GM23338 (cell line): ENCODE measurements at regions not wholly inside any gene's neighbourhood (a gene's known extent, or its start where the extent isn't known, plus 50 kb on each side); places are given as distances from the start of the nearest gene placed in this dataset.

Source experiments
- CREB1 ChIP-seq: fragments of 250-450 bp; sonication (Bioruptor Pico); IDR thresholded peaks from 2 replicates; pipeline ENCODE4 v1.5.0; 2020; ENCODE audit warnings: low read depth, mild to moderate bottlenecking, moderate library complexity
- EZH2 ChIP-seq: fragments of 200-600 bp; sonication (generic); IDR thresholded peaks from one replicate; pipeline ENCODE4 v1.8.0; 2017; ENCODE audit warnings: antibody characterized with exemption, mild to moderate bottlenecking, low read depth; ENCODE audit not compliant: unreplicated experiment
- EZH2phosphoT487 ChIP-seq: fragments of 200-600 bp; sonication (generic); IDR thresholded peaks from one replicate; pipeline ENCODE4 v1.8.1; 2018; ENCODE audit warnings: antibody characterized with exemption; ENCODE audit not compliant: unreplicated experiment
- POLR2AphosphoS5 ChIP-seq: IDR thresholded peaks from 2 replicates; pipeline ENCODE4 v1.6.1; 2016; ENCODE audit warnings: antibody characterized with exemption, low read depth
- STAT1 ChIP-seq: IDR thresholded peaks from one replicate; pipeline ENCODE4 v1.6.1; 2016; ENCODE audit warnings: antibody characterized with exemption; ENCODE audit not compliant: unreplicated experiment
- ZNF114 ChIP-seq: fragments of 250-450 bp; sonication (Bioruptor Pico); IDR thresholded peaks from 2 replicates; pipeline ENCODE4 v1.5.0; 2020; ENCODE audit warnings: mild to moderate bottlenecking, moderate library complexity
- TF ChIP-seq, protein P1 (sequence below), 2 experiments: fragments of 200-600 bp in 1 of 2; sonication (generic) in 1 of 2; conservative IDR thresholded peaks; 2 replicates each; pipeline versions ENCODE4 v1.5.1 to v1.6.1; 2016 to 2017; ENCODE audit warnings: antibody characterized with exemption in 2 of 2, low read depth in 2 of 2, mild to moderate bottlenecking in 2 of 2, moderate library complexity in 1 of 2
- TF ChIP-seq, protein P2 (sequence below): IDR thresholded peaks from one replicate; pipeline ENCODE4 v1.6.1; 2018; ENCODE audit warnings: antibody characterized with exemption; ENCODE audit not compliant: unreplicated experiment

DNA sequence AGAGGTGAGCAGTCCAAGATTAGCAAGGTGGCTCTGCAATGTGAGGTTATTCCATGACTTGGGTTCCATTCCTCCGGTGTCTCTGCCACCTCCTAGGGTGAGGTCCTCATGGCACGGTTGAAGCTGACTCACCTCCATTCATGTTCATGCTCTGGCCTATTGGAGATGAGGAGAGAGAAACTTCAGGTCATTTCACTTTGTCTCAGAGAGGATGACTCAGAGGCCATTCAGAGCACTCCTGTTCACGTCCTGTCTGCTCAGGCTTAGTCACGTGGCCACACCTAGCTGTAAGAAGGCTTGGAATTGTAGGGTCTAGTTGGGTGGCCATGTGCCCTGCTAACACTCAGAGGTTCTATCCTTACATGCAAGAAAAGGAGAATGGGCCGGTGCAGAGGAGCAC is 67.5 kb upstream of the MBOAT2 start:
- TF ChIP-seq, protein P1, sequence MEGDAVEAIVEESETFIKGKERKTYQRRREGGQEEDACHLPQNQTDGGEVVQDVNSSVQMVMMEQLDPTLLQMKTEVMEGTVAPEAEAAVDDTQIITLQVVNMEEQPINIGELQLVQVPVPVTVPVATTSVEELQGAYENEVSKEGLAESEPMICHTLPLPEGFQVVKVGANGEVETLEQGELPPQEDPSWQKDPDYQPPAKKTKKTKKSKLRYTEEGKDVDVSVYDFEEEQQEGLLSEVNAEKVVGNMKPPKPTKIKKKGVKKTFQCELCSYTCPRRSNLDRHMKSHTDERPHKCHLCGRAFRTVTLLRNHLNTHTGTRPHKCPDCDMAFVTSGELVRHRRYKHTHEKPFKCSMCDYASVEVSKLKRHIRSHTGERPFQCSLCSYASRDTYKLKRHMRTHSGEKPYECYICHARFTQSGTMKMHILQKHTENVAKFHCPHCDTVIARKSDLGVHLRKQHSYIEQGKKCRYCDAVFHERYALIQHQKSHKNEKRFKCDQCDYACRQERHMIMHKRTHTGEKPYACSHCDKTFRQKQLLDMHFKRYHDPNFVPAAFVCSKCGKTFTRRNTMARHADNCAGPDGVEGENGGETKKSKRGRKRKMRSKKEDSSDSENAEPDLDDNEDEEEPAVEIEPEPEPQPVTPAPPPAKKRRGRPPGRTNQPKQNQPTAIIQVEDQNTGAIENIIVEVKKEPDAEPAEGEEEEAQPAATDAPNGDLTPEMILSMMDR (conservative IDR thresholded peaks at IDR 0.05; ENCODE audit: low read depth in 2 of 2) = no peak
- TF ChIP-seq EZH2phosphoT487 = no peak
- no peak for TF ChIP-seq CREB1 (CRISPR knock-in tag)
- no peak for TF ChIP-seq STAT1
- no peak for TF ChIP-seq POLR2AphosphoS5
- no peak for TF ChIP-seq EZH2
- TF ChIP-seq, protein P2, sequence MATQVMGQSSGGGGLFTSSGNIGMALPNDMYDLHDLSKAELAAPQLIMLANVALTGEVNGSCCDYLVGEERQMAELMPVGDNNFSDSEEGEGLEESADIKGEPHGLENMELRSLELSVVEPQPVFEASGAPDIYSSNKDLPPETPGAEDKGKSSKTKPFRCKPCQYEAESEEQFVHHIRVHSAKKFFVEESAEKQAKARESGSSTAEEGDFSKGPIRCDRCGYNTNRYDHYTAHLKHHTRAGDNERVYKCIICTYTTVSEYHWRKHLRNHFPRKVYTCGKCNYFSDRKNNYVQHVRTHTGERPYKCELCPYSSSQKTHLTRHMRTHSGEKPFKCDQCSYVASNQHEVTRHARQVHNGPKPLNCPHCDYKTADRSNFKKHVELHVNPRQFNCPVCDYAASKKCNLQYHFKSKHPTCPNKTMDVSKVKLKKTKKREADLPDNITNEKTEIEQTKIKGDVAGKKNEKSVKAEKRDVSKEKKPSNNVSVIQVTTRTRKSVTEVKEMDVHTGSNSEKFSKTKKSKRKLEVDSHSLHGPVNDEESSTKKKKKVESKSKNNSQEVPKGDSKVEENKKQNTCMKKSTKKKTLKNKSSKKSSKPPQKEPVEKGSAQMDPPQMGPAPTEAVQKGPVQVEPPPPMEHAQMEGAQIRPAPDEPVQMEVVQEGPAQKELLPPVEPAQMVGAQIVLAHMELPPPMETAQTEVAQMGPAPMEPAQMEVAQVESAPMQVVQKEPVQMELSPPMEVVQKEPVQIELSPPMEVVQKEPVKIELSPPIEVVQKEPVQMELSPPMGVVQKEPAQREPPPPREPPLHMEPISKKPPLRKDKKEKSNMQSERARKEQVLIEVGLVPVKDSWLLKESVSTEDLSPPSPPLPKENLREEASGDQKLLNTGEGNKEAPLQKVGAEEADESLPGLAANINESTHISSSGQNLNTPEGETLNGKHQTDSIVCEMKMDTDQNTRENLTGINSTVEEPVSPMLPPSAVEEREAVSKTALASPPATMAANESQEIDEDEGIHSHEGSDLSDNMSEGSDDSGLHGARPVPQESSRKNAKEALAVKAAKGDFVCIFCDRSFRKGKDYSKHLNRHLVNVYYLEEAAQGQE = no peak
- no peak for TF ChIP-seq ZNF114
